NCI-H510A treated with DMSO at 0.1 percent for 48 hours (cell line): ENCODE measurements at regions not wholly inside any gene's neighbourhood (a gene's known extent, or its start where the extent isn't known, plus 50 kb on each side); places are given as distances from the start of the nearest gene placed in this dataset.
"Not testable (repeated sequence)": the region's sequence is repeated elsewhere in the genome, so short reads cannot be mapped to it uniquely, and the experiment has no call there.

ENCODE experiments used
- DNase-seq: peaks from one replicate; lab custom pipeline; 2025; lab: John Stamatoyannopoulos, UW

- DNase-seq, result no peak
Measured at GRCh38 chr2:55811048-55811447, 112.5 kb downstream of the EFEMP1 start.

GRCh38 chr2:55810622-55811020 is 113.0 kb downstream of the EFEMP1 start:
- no peak for DNase-seq

- DNase-seq, result no peak
Measured at GRCh38 chr2:55809875-55810621, 113.5 kb downstream of the EFEMP1 start.

- DNase-seq, result no peak
Measured at GRCh38 chr2:55807900-55808299, 114.3 kb upstream of the PNPT1 start.

GRCh38 chr2:55805686-55806085 is 112.0 kb upstream of the PNPT1 start:
- DNase-seq, result no peak

- no peak for DNase-seq
Measured at GRCh38 chr2:55804535-55804934, 110.9 kb upstream of the PNPT1 start.

GRCh38 chr2:55802067-55802466 is 108.4 kb upstream of the PNPT1 start:
- no peak for DNase-seq

- no peak for DNase-seq
Measured at GRCh38 chr2:55801436-55801835, 107.8 kb upstream of the PNPT1 start.

GRCh38 chr2:55799624-55800023 is 106.0 kb upstream of the PNPT1 start:
- DNase-seq, result not testable (repeated sequence)

GRCh38 chr2:55796121-55796520 is 102.5 kb upstream of the PNPT1 start:
- no peak for DNase-seq

- not testable (repeated sequence) for DNase-seq
Measured at GRCh38 chr2:55793602-55794001, 100.0 kb upstream of the PNPT1 start.

- DNase-seq, result no peak
Measured at GRCh38 chr2:55786280-55786679, 92.6 kb upstream of the PNPT1 start.

GRCh38 chr2:55783751-55784150 is 90.1 kb upstream of the PNPT1 start:
- DNase-seq, result not testable (repeated sequence)

GRCh38 chr2:55782528-55783173 is 89.0 kb upstream of the PNPT1 start:
- no peak for DNase-seq

- no peak for DNase-seq
Measured at GRCh38 chr2:55781542-55781941, 87.9 kb upstream of the PNPT1 start.

- no peak for DNase-seq
Measured at GRCh38 chr2:55780697-55781096, 87.1 kb upstream of the PNPT1 start.

GRCh38 chr2:55779459-55780421 is 86.1 kb upstream of the PNPT1 start:
- DNase-seq, result no peak

- DNase-seq, result no peak
Measured at GRCh38 chr2:55776966-55777365, 83.3 kb upstream of the PNPT1 start.

- DNase-seq, result no peak
Measured at GRCh38 chr2:55776479-55776878, 82.8 kb upstream of the PNPT1 start.

- DNase-seq, result no peak
Measured at GRCh38 chr2:55775828-55776227, 82.2 kb upstream of the PNPT1 start.

GRCh38 chr2:55773651-55774050 is 80.0 kb upstream of the PNPT1 start:
- not testable (repeated sequence) for DNase-seq
